ENCODE measurements at regions not wholly inside any gene's neighbourhood (a gene's known extent, or its start where the extent isn't known, plus 50 kb on each side); places are given as distances from the start of the nearest gene placed in this dataset.

GRCh38 chr9:118395415-118395814, 691.2 kb downstream of the TLR4 start:
- WGBS, result 81% methylated on average over 2 of the region's 2 CpGs
- H3K4me3 ChIP-seq, result no peak overlapping the region
- intact Hi-C loops (cut with DNase I), result no loop called here

GRCh38 chr9:118401546-118401945, 697.3 kb downstream of the TLR4 start:
- TF ChIP-seq EP300 (IDR thresholded peaks at IDR 0.05), result no peak
- no peak for TF ChIP-seq POLR2A (IDR thresholded peaks at IDR 0.05; ENCODE audit: low read depth)
- no peak for TF ChIP-seq CTCF (IDR thresholded peaks at IDR 0.05)
- no peak for TF ChIP-seq POLR2AphosphoS5 (IDR thresholded peaks at IDR 0.05)
- DNase-seq (ENCODE audit: extremely low spot score), result no peak
- Histone ChIP-seq H3K27me3 (no peaks in the 10 kb centered on the region), H3K27ac (replicated peaks in 1 of 4) (no peak overlapping the region), H3K36me3 (no peaks in the 10 kb centered on the region), H3K4me3 (no peak overlapping the region), H3K9me3 (no peaks in the 10 kb centered on the region), H3K4me1 (no peaks in the 10 kb centered on the region)
- WGBS, result 42% methylated on average over 1 of the region's 1 CpG
- intact Hi-C loops (cut with DNase I), result no loop called here

More at GRCh38 chr9:118395415-118395814, 691.2 kb downstream of the TLR4 start:
- no peaks in the 10 kb centered on the region for H3K4me1 ChIP-seq
- no peaks in the 10 kb centered on the region for H3K36me3 ChIP-seq
- H3K27ac ChIP-seq (replicated peaks in 1 of 4), result no peak overlapping the region
- no peak for TF ChIP-seq POLR2A (IDR thresholded peaks at IDR 0.05; ENCODE audit: low read depth)
- TF ChIP-seq POLR2AphosphoS5 (IDR thresholded peaks at IDR 0.05), result no peak
- TF ChIP-seq CTCF (IDR thresholded peaks at IDR 0.05), result no peak
- no peak for TF ChIP-seq EP300 (IDR thresholded peaks at IDR 0.05)
- DNase-seq (ENCODE audit: extremely low spot score), result no peak
- no peaks in the 10 kb centered on the region for H3K9me3 ChIP-seq
- no peaks in the 10 kb centered on the region for H3K27me3 ChIP-seq

- Histone ChIP-seq H3K36me3 (no peaks in the 10 kb centered on the region), H3K4me1 (peaks cover 0 to 5% (median 0%) of the 10 kb centered on the region in 4 donors), H3K9me3 (no peaks in the 10 kb centered on the region), H3K27ac (replicated peaks in 1 of 4) (no peak overlapping the region), H3K4me3 (no peak overlapping the region), H3K27me3 (no peaks in the 10 kb centered on the region)
- intact Hi-C loops (cut with DNase I), result no loop called here
- WGBS, result 62% methylated on average over 2 of the region's 2 CpGs
- TF ChIP-seq POLR2A (IDR thresholded peaks at IDR 0.05; ENCODE audit: low read depth), result no peak
- TF ChIP-seq POLR2AphosphoS5 (IDR thresholded peaks at IDR 0.05), result no peak
- TF ChIP-seq CTCF (IDR thresholded peaks at IDR 0.05), result no peak
- TF ChIP-seq EP300 (IDR thresholded peaks at IDR 0.05), result no peak
- no peak for DNase-seq (ENCODE audit: extremely low spot score)
Measured at GRCh38 chr9:118414676-118415075, 710.5 kb downstream of the TLR4 start.

- no peaks in the 10 kb centered on the region for H3K9me3 ChIP-seq
- intact Hi-C loops (cut with DNase I), result no loop called here
- DNase-seq (ENCODE audit: extremely low spot score), result no peak
- TF ChIP-seq POLR2AphosphoS5 (IDR thresholded peaks at IDR 0.05) (no peak), EP300 (IDR thresholded peaks at IDR 0.05) (no peak), POLR2A (IDR thresholded peaks at IDR 0.05; ENCODE audit: low read depth) (no peak), CTCF (IDR thresholded peaks at IDR 0.05) (no peak)
- H3K36me3 ChIP-seq, result no peaks in the 10 kb centered on the region
- H3K27me3 ChIP-seq, result no peaks in the 10 kb centered on the region
- no peak overlapping the region for H3K4me3 ChIP-seq
- WGBS, result 76% methylated on average over 2 of the region's 2 CpGs
- H3K27ac ChIP-seq (replicated peaks in 1 of 4), result no peak overlapping the region
- H3K4me1 ChIP-seq, result peaks cover 0 to 5% (median 0%) of the 10 kb centered on the region in 4 donors
Measured at GRCh38 chr9:118418887-118419565, 714.8 kb downstream of the TLR4 start.

- no peak for DNase-seq (ENCODE audit: extremely low spot score)
- peaks cover 0 to 5% (median 0%) of the 10 kb centered on the region in 4 donors for H3K4me1 ChIP-seq
- H3K4me3 ChIP-seq, result no peak overlapping the region
- no peaks in the 10 kb centered on the region for H3K9me3 ChIP-seq
- intact Hi-C loops (cut with DNase I), result no loop called here
- H3K27ac ChIP-seq (replicated peaks in 1 of 4), result no peak overlapping the region
- WGBS, result 81% methylated on average over 1 of the region's 1 CpG
- no peaks in the 10 kb centered on the region for H3K27me3 ChIP-seq
- H3K36me3 ChIP-seq, result no peaks in the 10 kb centered on the region
- TF ChIP-seq EP300 (IDR thresholded peaks at IDR 0.05) (no peak), POLR2AphosphoS5 (IDR thresholded peaks at IDR 0.05) (no peak), POLR2A (IDR thresholded peaks at IDR 0.05; ENCODE audit: low read depth) (no peak), CTCF (IDR thresholded peaks at IDR 0.05) (no peak)
Measured at GRCh38 chr9:118419676-118420075, 715.5 kb downstream of the TLR4 start.

All from esophagus muscularis mucosa (tissue), 4 donors.